CD14-positive monocyte (primary cell): ENCODE measurements at regions not wholly inside any gene's neighbourhood (a gene's known extent, or its start where the extent isn't known, plus 50 kb on each side); places are given as distances from the start of the nearest gene placed in this dataset.

Experiments
- DNase-seq, 3 donors: peaks; one replicate each; pipeline ENCODE4 v3.0.0-alpha.2; 2011 to 2022
- H2AFZ ChIP-seq: 2 replicates; pipeline ENCODE4 v1.6.0; 2012; ENCODE audit warnings: mild to moderate bottlenecking, low read depth, low read length, inconsistent platforms; ENCODE audit not compliant: insufficient read depth, poor library complexity, severe bottlenecking
- H3K27ac ChIP-seq, 2 donors: 1 replicate in 1 of 2; 2 replicates in 1 of 2; pipeline ENCODE4 v1.5.1; 2012 to 2013; ENCODE audit warnings: low read length in 2 of 2, control low read depth in 1 of 2, inconsistent platforms in 1 of 2, low read depth in 1 of 2, mild to moderate bottlenecking in 1 of 2
- H3K27me3 ChIP-seq, 2 donors: one replicate each; pipeline versions ENCODE4 v1.6.0 to v1.6.1; 2011 to 2013; ENCODE audit warnings: low read length in 2 of 2; ENCODE audit not compliant: control insufficient read depth in 2 of 2, insufficient read depth in 2 of 2
- H3K36me3 ChIP-seq, 2 donors: replicated peaks in 1 of 2; 1 replicate in 1 of 2; 2 replicates in 1 of 2; pipeline versions ENCODE4 v1.5.1 to v1.6.1; 2012 to 2013; ENCODE audit warnings: low read length in 2 of 2, control low read depth in 1 of 2, inconsistent platforms in 1 of 2, mild to moderate bottlenecking in 1 of 2; ENCODE audit not compliant: insufficient read depth in 2 of 2, control insufficient read depth in 1 of 2
- H3K4me1 ChIP-seq, 2 donors: 1 replicate in 1 of 2; 2 replicates in 1 of 2; pipeline versions ENCODE4 v1.5.1 to v1.6.1; 2012 to 2013; ENCODE audit warnings: low read length in 2 of 2, control low read depth in 1 of 2, inconsistent platforms in 1 of 2, mild to moderate bottlenecking in 1 of 2, moderate library complexity in 1 of 2; ENCODE audit not compliant: insufficient read depth in 2 of 2, control insufficient read depth in 1 of 2
- H3K4me2 ChIP-seq: replicated peaks from 2 replicates; pipeline ENCODE3; 2012; ENCODE audit warnings: low read length, moderate library complexity, mild to moderate bottlenecking; ENCODE audit not compliant: poor library complexity, severe bottlenecking; ENCODE audit errors: extremely low read depth
- H3K4me3 ChIP-seq, 3 experiments: fragments of 200-600 bp in 1 of 3; sonication (generic) in 1 of 3; replicated peaks in 1 of 3; 1 replicate in 2 of 3; 2 replicates in 1 of 3; pipeline ENCODE4 v1.5.1; 2011 to 2013; ENCODE audit warnings: low read length in 3 of 3, mild to moderate bottlenecking in 3 of 3, control low read depth in 2 of 3, low read depth in 2 of 3, inconsistent platforms in 1 of 3, moderate library complexity in 1 of 3
- H3K79me2 ChIP-seq: 2 replicates; pipeline ENCODE4 v1.6.0; 2012; ENCODE audit warnings: mild to moderate bottlenecking, control low read depth, inconsistent platforms, low read length, moderate library complexity; ENCODE audit not compliant: insufficient read depth
- H3K9ac ChIP-seq: 2 replicates; pipeline ENCODE4 v1.6.0; 2017; ENCODE audit warnings: low read length, mild to moderate bottlenecking; ENCODE audit not compliant: insufficient read depth, poor library complexity, severe bottlenecking
- H3K9me3 ChIP-seq, 2 donors: replicated peaks in 1 of 2; 1 replicate in 1 of 2; 2 replicates in 1 of 2; pipeline versions ENCODE4 v1.5.1 to v1.6.1; 2012 to 2013; ENCODE audit warnings: low read length in 2 of 2, control low read depth in 1 of 2; ENCODE audit not compliant: control insufficient read depth in 1 of 2, insufficient read depth in 1 of 2
- H4K20me1 ChIP-seq: 2 replicates; pipeline ENCODE4 v1.6.0; 2012; ENCODE audit warnings: mild to moderate bottlenecking, low read length, control low read depth, moderate library complexity; ENCODE audit not compliant: insufficient read depth
- H3K27ac Mint-ChIP-seq, 7 donors: one replicate each; pipeline ENCODE4 v1.8.0; 2020; ENCODE audit warnings: mild to moderate bottlenecking in 7 of 7, mixed read lengths in 7 of 7, moderate library complexity in 6 of 7, inconsistent platforms in 2 of 7
- H3K27me3 Mint-ChIP-seq, 3 donors: one replicate each; pipeline ENCODE4 v1.8.0; 2021 to 2022; ENCODE audit warnings: low read depth in 3 of 3, mild to moderate bottlenecking in 3 of 3, mixed read lengths in 3 of 3, moderate library complexity in 3 of 3, inconsistent platforms in 1 of 3
- H3K36me3 Mint-ChIP-seq, 2 donors: one replicate each; pipeline ENCODE4 v1.8.0; 2020; ENCODE audit warnings: mixed read lengths in 2 of 2, inconsistent platforms in 1 of 2, mild to moderate bottlenecking in 1 of 2
- H3K4me1 Mint-ChIP-seq: one replicate; pipeline ENCODE4 v1.8.0; 2020; ENCODE audit warnings: mild to moderate bottlenecking, mixed read lengths
- H3K4me3 Mint-ChIP-seq, 2 donors: one replicate each; pipeline ENCODE4 v1.8.0; 2020; ENCODE audit warnings: mild to moderate bottlenecking in 2 of 2, mixed read lengths in 2 of 2, moderate library complexity in 1 of 2
- H3K9me3 Mint-ChIP-seq, 7 donors: one replicate each; pipeline ENCODE4 v1.8.0; 2020 to 2022; ENCODE audit warnings: mixed read lengths in 7 of 7, mild to moderate bottlenecking in 6 of 7, moderate library complexity in 6 of 7, inconsistent platforms in 2 of 7
- WGBS: methylation state at CpG from one replicate; pipeline ENCODE4 v1.1.5; 2013; ENCODE audit warnings: missing lambda C conversion rate; ENCODE audit not compliant: insufficient coverage; 5-methylcytosine and 5-hydroxymethylcytosine counted together
- intact Hi-C, 2 donors: fragments of 100-400 bp; cut with micrococcal nuclease; formaldehyde crosslinking; loops; one replicate each; pipeline versions ENCODE4 v1.15.0 to v1.15.1; 2023
- TF ChIP-seq, protein P1 (sequence below): fragments of 200-600 bp; IDR thresholded peaks from one replicate; pipeline ENCODE4 v1.8.0; 2022; ENCODE audit warnings: antibody characterized with exemption, mild to moderate bottlenecking

- H3K27me3 Mint-ChIP-seq: peaks cover 0 to 2% (median 0%) of the 10 kb centered on the region in 3 donors
- Histone ChIP-seq H2AFZ (no peak overlapping the region), H3K9ac (no peak overlapping the region), H3K36me3 (no peaks in the 10 kb centered on the region), H3K4me1 (no peaks in the 10 kb centered on the region), H3K79me2 (no peaks in the 10 kb centered on the region), H3K4me2 (no peak overlapping the region), H3K27me3 (no peaks in the 10 kb centered on the region), H3K4me3 (no peak overlapping the region), H3K9me3 (no peaks in the 10 kb centered on the region), H4K20me1 (no peaks in the 10 kb centered on the region), H3K27ac (no peak overlapping the region)
- intact Hi-C loops: no loop called here
- H3K9me3 Mint-ChIP-seq: peaks cover 0 to 8% (median 3%) of the 10 kb centered on the region in 7 donors
- WGBS: 100% methylated on average over 3 of the region's 8 CpGs
- no peak overlapping the region for H3K27ac Mint-ChIP-seq
- TF ChIP-seq, protein P1, sequence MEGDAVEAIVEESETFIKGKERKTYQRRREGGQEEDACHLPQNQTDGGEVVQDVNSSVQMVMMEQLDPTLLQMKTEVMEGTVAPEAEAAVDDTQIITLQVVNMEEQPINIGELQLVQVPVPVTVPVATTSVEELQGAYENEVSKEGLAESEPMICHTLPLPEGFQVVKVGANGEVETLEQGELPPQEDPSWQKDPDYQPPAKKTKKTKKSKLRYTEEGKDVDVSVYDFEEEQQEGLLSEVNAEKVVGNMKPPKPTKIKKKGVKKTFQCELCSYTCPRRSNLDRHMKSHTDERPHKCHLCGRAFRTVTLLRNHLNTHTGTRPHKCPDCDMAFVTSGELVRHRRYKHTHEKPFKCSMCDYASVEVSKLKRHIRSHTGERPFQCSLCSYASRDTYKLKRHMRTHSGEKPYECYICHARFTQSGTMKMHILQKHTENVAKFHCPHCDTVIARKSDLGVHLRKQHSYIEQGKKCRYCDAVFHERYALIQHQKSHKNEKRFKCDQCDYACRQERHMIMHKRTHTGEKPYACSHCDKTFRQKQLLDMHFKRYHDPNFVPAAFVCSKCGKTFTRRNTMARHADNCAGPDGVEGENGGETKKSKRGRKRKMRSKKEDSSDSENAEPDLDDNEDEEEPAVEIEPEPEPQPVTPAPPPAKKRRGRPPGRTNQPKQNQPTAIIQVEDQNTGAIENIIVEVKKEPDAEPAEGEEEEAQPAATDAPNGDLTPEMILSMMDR: no peak
- H3K36me3 Mint-ChIP-seq: no peaks in the 10 kb centered on the region
- no peak overlapping the region for H3K4me3 Mint-ChIP-seq
- DNase-seq: no peak
- no peaks in the 10 kb centered on the region for H3K4me1 Mint-ChIP-seq
Measured at GRCh38 chr2:5494212-5494611, 198.0 kb upstream of the SOX11 start.

- TF ChIP-seq, protein P1: no peak
- Histone ChIP-seq H3K27me3 (no peaks in the 10 kb centered on the region), H3K9me3 (no peaks in the 10 kb centered on the region), H3K4me3 (no peak overlapping the region), H3K36me3 (no peaks in the 10 kb centered on the region), H3K79me2 (no peaks in the 10 kb centered on the region), H3K4me1 (no peaks in the 10 kb centered on the region), H3K9ac (no peak overlapping the region), H4K20me1 (no peaks in the 10 kb centered on the region), H3K27ac (no peak overlapping the region), H2AFZ (no peak overlapping the region), H3K4me2 (no peak overlapping the region)
- Mint-ChIP-seq H3K4me1 (no peaks in the 10 kb centered on the region), H3K9me3 (peaks cover 0 to 8% (median 3%) of the 10 kb centered on the region in 7 donors), H3K36me3 (no peaks in the 10 kb centered on the region), H3K4me3 (no peak overlapping the region), H3K27me3 (peaks cover 0 to 2% (median 0%) of the 10 kb centered on the region in 3 donors), H3K27ac (no peak overlapping the region)
- 86% methylated on average over 6 of the region's 8 CpGs for WGBS
- no peak for DNase-seq
- intact Hi-C loops: no loop called here
Measured at GRCh38 chr2:5495586-5495985, 196.6 kb upstream of the SOX11 start.
